ENCODE measurements at regions not wholly inside any gene's neighbourhood (a gene's known extent, or its start where the extent isn't known, plus 50 kb on each side); places are given as distances from the start of the nearest gene placed in this dataset.
A peak's percentile ranks its signal among the peaks of the same experiment; 100 is the strongest.

DNA sequence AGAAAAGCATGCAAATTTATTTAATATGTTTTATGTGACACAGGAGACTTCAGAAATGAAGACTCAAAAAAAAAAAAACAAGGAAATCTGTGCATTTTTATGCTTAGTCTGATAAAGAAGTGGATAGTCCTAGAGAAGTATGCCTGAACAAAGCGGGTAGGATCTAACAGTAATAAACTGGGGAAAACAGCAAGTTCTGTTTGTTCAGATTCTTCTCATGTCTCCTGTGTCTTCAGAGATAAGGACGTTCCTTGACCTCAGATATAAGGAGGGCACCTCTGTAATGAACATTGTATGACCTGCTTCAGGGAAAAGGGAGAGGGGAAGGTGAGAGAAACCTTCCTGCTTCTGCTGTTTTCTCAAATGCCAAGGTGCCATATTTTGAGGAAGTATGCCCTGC is 67.7 kb upstream of the TNFSF18 start (continued):
- TF ChIP-seq RBAK (tag by site-specific recombination; IDR thresholded peaks at IDR 0.05) (no peak), ZNF433 (tag by site-specific recombination; IDR thresholded peaks at IDR 0.05; ENCODE audit: low read depth) (no peak), GLIS2 (tag by site-specific recombination; IDR thresholded peaks at IDR 0.05) (no peak)

- H3K4me1 ChIP-seq (ENCODE audit: control insufficient read depth, insufficient read depth, low read length): no peaks in the 10 kb centered on the region
- H3K36me3 ChIP-seq (ENCODE audit: control insufficient read depth in 2 of 2, insufficient read depth in 1 of 2, low read length in 2 of 2): no peaks in the 10 kb centered on the region
- ChIA-PET POLR2A (no interaction called here), CTCF (no interaction called here)
- H3K4me3 ChIP-seq (ENCODE audit: low read depth, low read length): no peak overlapping the region
- TF ChIP-seq, protein P1, sequence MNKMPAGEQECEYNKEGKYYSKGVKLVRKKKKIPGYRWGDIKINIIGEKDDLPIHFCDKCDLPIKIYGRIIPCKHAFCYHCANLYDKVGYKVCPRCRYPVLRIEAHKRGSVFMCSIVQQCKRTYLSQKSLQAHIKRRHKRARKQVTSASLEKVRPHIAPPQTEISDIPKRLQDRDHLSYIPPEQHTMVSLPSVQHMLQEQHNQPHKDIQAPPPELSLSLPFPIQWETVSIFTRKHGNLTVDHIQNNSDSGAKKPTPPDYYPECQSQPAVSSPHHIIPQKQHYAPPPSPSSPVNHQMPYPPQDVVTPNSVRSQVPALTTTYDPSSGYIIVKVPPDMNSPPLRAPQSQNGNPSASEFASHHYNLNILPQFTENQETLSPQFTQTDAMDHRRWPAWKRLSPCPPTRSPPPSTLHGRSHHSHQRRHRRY (tag by site-specific recombination; IDR thresholded peaks at IDR 0.05): no peak
- H3K27ac ChIP-seq (ENCODE audit: extremely low read depth, low read depth, low read length): no peak overlapping the region
- H3K9me3 ChIP-seq (ENCODE audit: control insufficient read depth, insufficient read depth, low read depth, low read length): no peaks in the 10 kb centered on the region
These were observed 67.0 kb upstream of the TNFSF18 start for GRCh38 chr1:173117761-173118160.

- no peaks in the 10 kb centered on the region for H3K4me1 ChIP-seq (ENCODE audit: control insufficient read depth, insufficient read depth, low read length)
- no peaks in the 10 kb centered on the region for H3K36me3 ChIP-seq (ENCODE audit: control insufficient read depth in 2 of 2, insufficient read depth in 1 of 2, low read length in 2 of 2)
- H3K9me3 ChIP-seq (ENCODE audit: control insufficient read depth, insufficient read depth, low read depth, low read length): no peaks in the 10 kb centered on the region
- ChIA-PET CTCF (interaction anchor here (1.1 kb wide), 1 partner anchor 258 kb away, joined by 4 read pairs; no protein-coding TSS in a partner anchor), POLR2A (interaction anchor here (0.6 kb wide), 1 partner anchor 854 kb away, joined by 4 read pairs; no protein-coding TSS in a partner anchor)
- no peak for TF ChIP-seq ZNF610 (tag by site-specific recombination; IDR thresholded peaks at IDR 0.05; ENCODE audit: borderline replicate concordance)
- no peak for TF ChIP-seq ZNF707 (tag by site-specific recombination; IDR thresholded peaks at IDR 0.05)
- TF ChIP-seq HOXD13 (CRISPR knock-in tag; IDR thresholded peaks at IDR 0.05; ENCODE audit: borderline replicate concordance): no peak
- no peak overlapping the region for H3K4me3 ChIP-seq (ENCODE audit: low read depth, low read length)
- no peak overlapping the region for H3K27ac ChIP-seq (ENCODE audit: extremely low read depth, low read depth, low read length)
These were observed 66.4 kb upstream of the TNFSF18 start for GRCh38 chr1:173117108-173117633.

DNA sequence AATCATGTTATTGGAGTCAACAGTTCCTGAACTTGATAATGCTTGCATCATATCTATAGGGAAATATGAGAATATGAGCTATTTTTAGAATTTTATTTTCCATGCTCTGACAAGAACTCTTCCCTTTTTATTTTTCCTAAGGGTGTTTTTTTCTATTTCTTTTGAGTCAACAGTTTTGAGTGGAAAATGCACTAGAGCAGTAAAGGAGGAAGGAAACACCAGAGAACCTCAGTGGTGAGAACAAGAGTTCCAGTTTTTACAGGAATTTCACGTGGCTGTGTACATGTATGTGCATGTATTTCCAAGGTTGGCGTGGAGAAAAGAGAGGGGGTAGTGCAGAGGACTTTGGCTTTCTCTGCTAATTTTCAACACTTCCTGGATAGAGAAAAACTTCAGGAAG is 63.6 kb upstream of the TNFSF18 start:
- no peak overlapping the region for H3K4me3 ChIP-seq (ENCODE audit: low read depth, low read length)
- H3K36me3 ChIP-seq (ENCODE audit: control insufficient read depth in 2 of 2, insufficient read depth in 1 of 2, low read length in 2 of 2): no peaks in the 10 kb centered on the region
- H3K27ac ChIP-seq (ENCODE audit: extremely low read depth, low read depth, low read length): no peak overlapping the region
- H3K4me1 ChIP-seq (ENCODE audit: control insufficient read depth, insufficient read depth, low read length): no peaks in the 10 kb centered on the region
- TF ChIP-seq KLF10 (tag by site-specific recombination; IDR thresholded peaks at IDR 0.05) (no peak), ZNF211 (tag by site-specific recombination; IDR thresholded peaks at IDR 0.05; ENCODE audit: low read depth) (no peak), GLIS2 (tag by site-specific recombination; IDR thresholded peaks at IDR 0.05) (no peak)
- H3K9me3 ChIP-seq (ENCODE audit: control insufficient read depth, insufficient read depth, low read depth, low read length): no peaks in the 10 kb centered on the region
- POLR2A ChIA-PET: no interaction called here
- CTCF ChIA-PET: interaction anchor here (1.1 kb wide), 1 partner anchor 63 kb away, joined by 3 read pairs; no protein-coding TSS in a partner anchor

- no peaks in the 10 kb centered on the region for H3K9me3 ChIP-seq (ENCODE audit: control insufficient read depth, insufficient read depth, low read depth, low read length)
- H3K4me1 ChIP-seq (ENCODE audit: control insufficient read depth, insufficient read depth, low read length): no peaks in the 10 kb centered on the region
- TF ChIP-seq ZNF48 (tag by site-specific recombination; IDR thresholded peaks at IDR 0.05) (no peak), ZBTB11 (tag by site-specific recombination; conservative IDR thresholded peaks at IDR 0.05; ENCODE audit: low read depth) (no peak), PRDM10 (tag by site-specific recombination; IDR thresholded peaks at IDR 0.05) (peak; percentile 38; the same call in 1 of the 2 replicates), ZNF169 (tag by site-specific recombination; IDR thresholded peaks at IDR 0.05) (no peak), ZBTB17 (tag by site-specific recombination; IDR thresholded peaks at IDR 0.05) (no peak), ZNF37A (tag by site-specific recombination; IDR thresholded peaks at IDR 0.05) (no peak), ZNF701 (tag by site-specific recombination; IDR thresholded peaks at IDR 0.05) (no peak)
- no peak overlapping the region for H3K27ac ChIP-seq (ENCODE audit: extremely low read depth, low read depth, low read length)
- no peaks in the 10 kb centered on the region for H3K36me3 ChIP-seq (ENCODE audit: control insufficient read depth in 2 of 2, insufficient read depth in 1 of 2, low read length in 2 of 2)
- ChIA-PET CTCF (no interaction called here), POLR2A (no interaction called here)
- H3K4me3 ChIP-seq (ENCODE audit: low read depth, low read length): no peak overlapping the region
These were observed 62.4 kb upstream of the TNFSF18 start for GRCh38 chr1:173113015-173113741.
